HCT116 (cell line): ENCODE measurements at regions not wholly inside any gene's neighbourhood (a gene's known extent, or its start where the extent isn't known, plus 50 kb on each side); places are given as distances from the start of the nearest gene placed in this dataset.

Source experiments
- ATAC-seq: fragments of 200-7000 bp; cut with Tn5 transposase; 2 replicates; pipeline ENCODE4 v1.9.1; 2020; ENCODE audit warnings: mild to moderate bottlenecking, moderate library complexity
- BruUV-seq: library from RNA; stranded (reverse); fragments of 400-500 nt; replicated peaks from 2 replicates; lab custom pipeline; 2021; lab: Mats Ljungman, UMichigan
- CTCF ChIA-PET: fragments of 300-600 bp; sonication (Branson Sonifier 250); formaldehyde crosslinking; loops from one replicate; lab custom pipeline; 2021; ENCODE audit warnings: antibody characterized with exemption; lab: Charles Lee
- POLR2A ChIA-PET: fragments of 300-600, 350-600 bp; sonication (Branson Sonifier 250); formaldehyde crosslinking; loops from one replicate; lab custom pipeline; 2021; ENCODE audit warnings: antibody characterized with exemption; lab: Charles Lee
- RAD21 ChIA-PET, 2 experiments: fragments of 300-600 bp; sonication (Branson Sonifier 250); formaldehyde crosslinking; loops; one replicate each; lab custom pipeline; 2023; ENCODE audit warnings: low total read pairs in 2 of 2; ENCODE audit not compliant: uncharacterized antibody in 2 of 2, unreplicated experiment in 2 of 2, low non-redundant PET in 1 of 2; lab: Charles Lee
- DNase-seq: peaks from one replicate; pipeline ENCODE4 v3.0.0-alpha.2; 2010; ENCODE audit warnings: low read depth, low spot score
- H2AFZ ChIP-seq: fragments of 200-600 bp; shearing (Covaris generic), sonication (generic); 2 replicates; pipeline ENCODE4 v1.6.1; 2017; ENCODE audit warnings: low read depth, mixed run types, mixed read lengths, antibody characterized with exemption, low read length; ENCODE audit not compliant: poor library complexity, severe bottlenecking
- H3K27ac ChIP-seq: 2 replicates; pipeline ENCODE4 v1.5.1; 2012; ENCODE audit warnings: low read depth, low read length
- H3K27me3 ChIP-seq: fragments of 200-600 bp; sonication (generic); 2 replicates; pipeline ENCODE4 v1.6.1; 2016; ENCODE audit warnings: mixed run types, low read length, mixed read lengths; ENCODE audit not compliant: insufficient read depth
- H3K36me3 ChIP-seq, 2 experiments: fragments of 200-500 bp in 1 of 2; fragments of 200-600 bp in 1 of 2; sonication (Bioruptor generic) in 1 of 2; sonication (generic) in 1 of 2; 2 replicates each; pipeline versions ENCODE4 v1.5.1 to v1.6.1; 2014 to 2016; ENCODE audit warnings: low read length in 2 of 2, inconsistent platforms in 1 of 2, mixed read lengths in 1 of 2, mixed run types in 1 of 2; ENCODE audit not compliant: insufficient read depth in 2 of 2, control insufficient read depth in 1 of 2
- H3K4me1 ChIP-seq, 2 experiments: fragments of 200-600 bp in 1 of 2; sonication (generic) in 1 of 2; 2 replicates each; pipeline versions ENCODE4 v1.5.1 to v1.6.1; 2012 to 2017; ENCODE audit warnings: low read length in 2 of 2, inconsistent platforms in 1 of 2, mild to moderate bottlenecking in 1 of 2, mixed read lengths in 1 of 2, mixed run types in 1 of 2, moderate library complexity in 1 of 2; ENCODE audit not compliant: insufficient read depth in 2 of 2, control insufficient read depth in 1 of 2
- H3K4me2 ChIP-seq: fragments of 200-600 bp; sonication (generic); 2 replicates; pipeline ENCODE4 v1.6.1; 2017; ENCODE audit warnings: mixed run types, low read length, mixed read lengths
- H3K4me3 ChIP-seq, 2 experiments: fragments of 200-600 bp in 1 of 2; sonication (generic) in 1 of 2; replicated peaks in 1 of 2; 2 replicates each; pipeline ENCODE4 v1.5.1; 2011 to 2016; ENCODE audit warnings: low read length in 2 of 2, control low read depth in 1 of 2, low read depth in 1 of 2, mild to moderate bottlenecking in 1 of 2, mixed read lengths in 1 of 2, mixed run types in 1 of 2
- H3K79me2 ChIP-seq: fragments of 200-600 bp; sonication (generic); 2 replicates; pipeline ENCODE4 v1.6.1; 2017; ENCODE audit warnings: mild to moderate bottlenecking, mixed run types, low read length, moderate library complexity, mixed read lengths; ENCODE audit not compliant: insufficient read depth
- H3K9ac ChIP-seq: fragments of 200-600 bp; sonication (generic); 2 replicates; pipeline ENCODE4 v1.6.1; 2016; ENCODE audit warnings: low read length, mixed read lengths
- H3K9me2 ChIP-seq: fragments of 200-600 bp; sonication (generic), shearing (Covaris generic); 2 replicates; pipeline ENCODE4 v1.6.1; 2017; ENCODE audit warnings: mixed run types, mild to moderate bottlenecking, moderate library complexity; ENCODE audit not compliant: insufficient read depth
- H3K9me3 ChIP-seq, 2 experiments: fragments of 200-500 bp in 1 of 2; fragments of 200-600 bp in 1 of 2; sonication (Bioruptor generic) in 1 of 2; sonication (generic) in 1 of 2; 2 replicates each; pipeline ENCODE4 v1.6.1; 2014 to 2017; ENCODE audit warnings: low read length in 2 of 2, mixed read lengths in 2 of 2, inconsistent platforms in 1 of 2, low read depth in 1 of 2, mild to moderate bottlenecking in 1 of 2, mixed run types in 1 of 2, moderate library complexity in 1 of 2; ENCODE audit not compliant: control insufficient read depth in 1 of 2, insufficient read depth in 1 of 2
- H4K20me1 ChIP-seq: fragments of 200-600 bp; sonication (generic), shearing (Covaris generic); 2 replicates; pipeline ENCODE4 v1.6.1; 2017; ENCODE audit warnings: mixed run types, mild to moderate bottlenecking, moderate library complexity; ENCODE audit not compliant: insufficient read depth
- CTCF ChIP-seq, 3 experiments: fragments of 200-600 bp in 1 of 3; sonication (generic) in 1 of 3; IDR thresholded peaks in 2 of 3; conservative IDR thresholded peaks in 1 of 3; 2 replicates each; pipeline ENCODE4 v1.5.1; 2012 to 2017; ENCODE audit warnings: low read depth in 2 of 3, low read length in 2 of 3, antibody characterized with exemption in 1 of 3, borderline replicate concordance in 1 of 3, control low read depth in 1 of 3, mild to moderate bottlenecking in 1 of 3, mixed read lengths in 1 of 3, mixed run types in 1 of 3, moderate library complexity in 1 of 3; ENCODE audit not compliant: insufficient read depth in 1 of 3
- EZH2 ChIP-seq: fragments of 200-600 bp; sonication (generic); IDR thresholded peaks from 2 replicates; pipeline ENCODE4 v1.6.1; 2017; ENCODE audit warnings: antibody characterized with exemption, mixed run types
- REST ChIP-seq: IDR thresholded peaks from 2 replicates; pipeline ENCODE4 v1.6.1; 2012; ENCODE audit warnings: low read depth
- intact Hi-C: fragments of 100-400 bp; cut with micrococcal nuclease; formaldehyde crosslinking; loops from 2 replicates; pipeline ENCODE4 v1.10.0; 2022

GRCh38 chr6:167762259-167762962 lies 64.3 kb upstream of the AFDN start:
- intact Hi-C loops, result no loop called here
- Histone ChIP-seq H3K79me2 (no peaks in the 10 kb centered on the region), H3K4me2 (no peak overlapping the region), H3K9ac (no peak overlapping the region), H3K27me3 (no peaks in the 10 kb centered on the region; the same call in 1 of the 2 replicates), H3K9me3 (no peaks in the 10 kb centered on the region), H3K27ac (no peak overlapping the region), H2AFZ (no peak overlapping the region), H3K4me3 (no peak overlapping the region), H3K4me1 (no peaks in the 10 kb centered on the region), H4K20me1 (no peaks in the 10 kb centered on the region), H3K9me2 (no peaks in the 10 kb centered on the region), H3K36me3 (no peaks in the 10 kb centered on the region)
- CTCF ChIA-PET, result no interaction called here
- DNase-seq, result no peak
- ATAC-seq, result no peak
- BruUV-seq, result no TSS peak
- TF ChIP-seq REST (no peak), CTCF (IDR thresholded peaks at IDR 0.05 in 2 of 3, conservative IDR thresholded peaks at IDR 0.05 in 1 of 3; ENCODE audit: borderline replicate concordance in 1 of 3, insufficient read depth in 1 of 3, low read depth in 2 of 3, low read length in 2 of 3) (no peak), EZH2 (no peak)
- POLR2A ChIA-PET, result no interaction called here
- RAD21 ChIA-PET, result no interaction called here
